OCI-LY7 (cell line): ENCODE measurements at regions not wholly inside any gene's neighbourhood (a gene's known extent, or its start where the extent isn't known, plus 50 kb on each side); places are given as distances from the start of the nearest gene placed in this dataset.

Experiments
- CTCF ChIP-seq: fragments of 200-600 bp; sonication (generic); conservative IDR thresholded peaks from 2 replicates; pipeline ENCODE4 v1.5.1; 2014; ENCODE audit warnings: mild to moderate bottlenecking, antibody characterized with exemption, low read length, moderate library complexity, mixed read lengths
- EZH2phosphoT487 ChIP-seq: fragments of 200-600 bp; sonication (generic); IDR thresholded peaks from 2 replicates; pipeline ENCODE4 v1.6.1; 2018; ENCODE audit warnings: low read depth, borderline replicate concordance, mild to moderate bottlenecking, mixed run types, antibody characterized with exemption, low read length, moderate library complexity, mixed read lengths

GRCh38 chr6:113317891-113318574, 539.1 kb upstream of the MARCKS start:
- TF ChIP-seq CTCF: no peak
- TF ChIP-seq EZH2phosphoT487: no peak
